Endothelial cell of umbilical vein (primary cell): ENCODE measurements at regions not wholly inside any gene's neighbourhood (a gene's known extent, or its start where the extent isn't known, plus 50 kb on each side); places are given as distances from the start of the nearest gene placed in this dataset.

Source experiments
- BruUV-seq: library from RNA; stranded (reverse); fragments of 400-500 nt; replicated peaks from 2 replicates; lab custom pipeline; 2021; lab: Mats Ljungman, UMichigan
- CTCF ChIA-PET: fragments of 300-600, 350-600 bp; sonication (Branson Sonifier 250); formaldehyde crosslinking; loops from one replicate; lab custom pipeline; 2021; ENCODE audit warnings: antibody characterized with exemption, inconsistent platforms; lab: Charles Lee
- POLR2A ChIA-PET: fragments of 300-600, 350-600 bp; sonication (Branson Sonifier 250); formaldehyde crosslinking; loops from one replicate; lab custom pipeline; 2021; ENCODE audit warnings: antibody characterized with exemption, inconsistent platforms; lab: Charles Lee
- DNase-seq: peaks from one replicate; pipeline ENCODE4 v3.0.0-alpha.2; 2011; ENCODE audit warnings: low read depth, low spot score
- FAIRE-seq: peaks from 2 replicates; lab custom pipeline; 2011; peaks lifted over from hg19 to GRCh38; lab: Jason Lieb, UNC
- H2AFZ ChIP-seq: 2 replicates; pipeline ENCODE4 v1.6.0; 2012; ENCODE audit warnings: low read depth, low read length, control low read depth, inconsistent platforms
- H3K27ac ChIP-seq: 2 replicates; pipeline ENCODE4 v1.5.1; 2011; ENCODE audit warnings: low read depth, mild to moderate bottlenecking, control low read depth, low read length, moderate library complexity; ENCODE audit not compliant: insufficient read depth
- H3K27me3 ChIP-seq, 2 experiments: 2 replicates each; pipeline versions ENCODE4 v1.6.0 to v1.6.1; 2011; ENCODE audit warnings: low read length in 2 of 2, mixed read lengths in 1 of 2; ENCODE audit not compliant: control insufficient read depth in 2 of 2, insufficient read depth in 2 of 2
- H3K36me3 ChIP-seq, 2 experiments: 2 replicates in 1 of 2; 3 replicates in 1 of 2; pipeline ENCODE4 v1.5.1; 2011; ENCODE audit warnings: low read length in 2 of 2, mild to moderate bottlenecking in 1 of 2, moderate library complexity in 1 of 2; ENCODE audit not compliant: control insufficient read depth in 2 of 2, insufficient read depth in 2 of 2; ENCODE audit errors: extremely low read depth in 1 of 2
- H3K4me1 ChIP-seq: 3 replicates; pipeline ENCODE4 v1.5.1; 2011; ENCODE audit warnings: mild to moderate bottlenecking, low read length; ENCODE audit not compliant: control insufficient read depth, insufficient read depth; ENCODE audit errors: extremely low read depth
- H3K4me2 ChIP-seq: 2 replicates; pipeline ENCODE4 v1.6.1; 2011; ENCODE audit warnings: low read length, control low read depth, mixed read lengths; ENCODE audit not compliant: insufficient read depth
- H3K4me3 ChIP-seq, 3 experiments: fragments of 200-600 bp in 1 of 3; sonication (generic), shearing (Covaris generic) in 1 of 3; replicated peaks in 1 of 3; 2 replicates each; pipeline ENCODE4 v1.5.1; 2011 to 2016; ENCODE audit warnings: control low read depth in 3 of 3, low read length in 3 of 3, mild to moderate bottlenecking in 2 of 3, inconsistent platforms in 1 of 3, low read depth in 1 of 3, moderate library complexity in 1 of 3; ENCODE audit not compliant: insufficient read depth in 1 of 3
- H3K79me2 ChIP-seq: 2 replicates; pipeline ENCODE4 v1.6.0; 2012; ENCODE audit warnings: low read length, inconsistent platforms; ENCODE audit not compliant: control insufficient read depth, insufficient read depth
- H3K9ac ChIP-seq: replicated peaks from 2 replicates; pipeline ENCODE3; 2011; ENCODE audit warnings: low read length, control low read depth; ENCODE audit not compliant: insufficient read depth; ENCODE audit errors: extremely low read depth
- H3K9me1 ChIP-seq: replicated peaks from 3 replicates; pipeline ENCODE4 v1.6.0; 2011; ENCODE audit warnings: mild to moderate bottlenecking, low read length; ENCODE audit not compliant: control insufficient read depth, insufficient read depth; ENCODE audit errors: extremely low read depth
- H3K9me3 ChIP-seq: replicated peaks from 2 replicates; pipeline ENCODE4 v1.5.1; 2012; ENCODE audit warnings: low read length, inconsistent platforms; ENCODE audit not compliant: control insufficient read depth, insufficient read depth
- H4K20me1 ChIP-seq: replicated peaks from 2 replicates; pipeline ENCODE3; 2011; ENCODE audit warnings: mild to moderate bottlenecking, low read length; ENCODE audit not compliant: control insufficient read depth, insufficient read depth; ENCODE audit errors: extremely low read depth
- EZH2 ChIP-seq: IDR thresholded peaks from 2 replicates; pipeline ENCODE4 v1.6.1; 2012; ENCODE audit warnings: borderline replicate concordance, low read depth, mild to moderate bottlenecking, moderate library complexity, low read length, inconsistent platforms; ENCODE audit not compliant: severe bottlenecking
- FOS ChIP-seq: IDR thresholded peaks from 2 replicates; pipeline ENCODE4 v1.6.1; 2011; ENCODE audit warnings: mild to moderate bottlenecking, low read length, moderate library complexity, borderline replicate concordance; ENCODE audit not compliant: insufficient read depth
- GATA2 ChIP-seq: IDR thresholded peaks from 2 replicates; pipeline ENCODE4 v1.7.0; 2011; ENCODE audit warnings: low read depth, mild to moderate bottlenecking, moderate library complexity, mixed read lengths, low read length; ENCODE audit not compliant: insufficient read length, insufficient read depth
- JUN ChIP-seq: IDR thresholded peaks from 2 replicates; pipeline ENCODE4 v1.6.1; 2011; ENCODE audit warnings: borderline replicate concordance, low read depth; ENCODE audit not compliant: insufficient read length, insufficient read depth
- MYC ChIP-seq: IDR thresholded peaks from one replicate; pipeline ENCODE4 v1.6.1; 2011; ENCODE audit warnings: mild to moderate bottlenecking, low read depth, low read length
- POLR2A ChIP-seq: IDR thresholded peaks from 2 replicates; pipeline ENCODE4 v1.6.1; 2012; ENCODE audit warnings: low read depth, mild to moderate bottlenecking, control low read depth, low read length
- POLR2AphosphoS5 ChIP-seq: IDR thresholded peaks from 2 replicates; pipeline ENCODE4 v1.6.1; 2012; ENCODE audit warnings: low read depth, mild to moderate bottlenecking, control low read depth, low read length, moderate library complexity; ENCODE audit not compliant: insufficient read depth
- dilution Hi-C: fragments of 300-500 bp; cut with MboI; formaldehyde crosslinking; loops from one replicate; pipeline ENCODE4 v1.15.0; 2019; ENCODE audit warnings: low sequenced_read_pairs; ENCODE audit not compliant: extremely low pct_ligation_motif_present
- intact Hi-C: fragments of 100-400 bp; cut with micrococcal nuclease; formaldehyde crosslinking; loops from one replicate; pipeline ENCODE4 v1.10.0; 2022
- TF ChIP-seq, protein P1 (sequence below), 2 donors: IDR thresholded peaks; 1 replicate in 1 of 2; 2 replicates in 1 of 2; pipeline ENCODE4 v1.5.1; 2011; ENCODE audit warnings: low read length in 2 of 2, mild to moderate bottlenecking in 2 of 2, moderate library complexity in 2 of 2, control low read depth in 1 of 2, inconsistent platforms in 1 of 2, low read depth in 1 of 2; ENCODE audit not compliant: insufficient read depth in 1 of 2; ENCODE audit errors: extremely low read depth in 1 of 2
- TF ChIP-seq, protein P2 (sequence below): IDR thresholded peaks from 2 replicates; pipeline ENCODE4 v1.6.1; 2011; ENCODE audit not compliant: insufficient read depth, insufficient read length

- CTCF ChIA-PET = no interaction called here
- no peak overlapping the region for H3K9ac ChIP-seq
- H3K27ac ChIP-seq = no peak overlapping the region
- H3K4me3 ChIP-seq = no peak overlapping the region
- no peaks in the 10 kb centered on the region for H3K9me1 ChIP-seq
- FAIRE-seq (no peak), DNase-seq (no peak)
- TF ChIP-seq, protein P1, sequence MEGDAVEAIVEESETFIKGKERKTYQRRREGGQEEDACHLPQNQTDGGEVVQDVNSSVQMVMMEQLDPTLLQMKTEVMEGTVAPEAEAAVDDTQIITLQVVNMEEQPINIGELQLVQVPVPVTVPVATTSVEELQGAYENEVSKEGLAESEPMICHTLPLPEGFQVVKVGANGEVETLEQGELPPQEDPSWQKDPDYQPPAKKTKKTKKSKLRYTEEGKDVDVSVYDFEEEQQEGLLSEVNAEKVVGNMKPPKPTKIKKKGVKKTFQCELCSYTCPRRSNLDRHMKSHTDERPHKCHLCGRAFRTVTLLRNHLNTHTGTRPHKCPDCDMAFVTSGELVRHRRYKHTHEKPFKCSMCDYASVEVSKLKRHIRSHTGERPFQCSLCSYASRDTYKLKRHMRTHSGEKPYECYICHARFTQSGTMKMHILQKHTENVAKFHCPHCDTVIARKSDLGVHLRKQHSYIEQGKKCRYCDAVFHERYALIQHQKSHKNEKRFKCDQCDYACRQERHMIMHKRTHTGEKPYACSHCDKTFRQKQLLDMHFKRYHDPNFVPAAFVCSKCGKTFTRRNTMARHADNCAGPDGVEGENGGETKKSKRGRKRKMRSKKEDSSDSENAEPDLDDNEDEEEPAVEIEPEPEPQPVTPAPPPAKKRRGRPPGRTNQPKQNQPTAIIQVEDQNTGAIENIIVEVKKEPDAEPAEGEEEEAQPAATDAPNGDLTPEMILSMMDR (IDR thresholded peaks at IDR 0.05; ENCODE audit: extremely low read depth in 1 of 2, insufficient read depth in 1 of 2, low read depth in 1 of 2, low read length in 2 of 2) = no peak
- no peak for TF ChIP-seq POLR2AphosphoS5
- no peak for TF ChIP-seq MYC
- TF ChIP-seq JUN = no peak
- TF ChIP-seq POLR2A = no peak
- TF ChIP-seq EZH2 = no peak
- no peak for TF ChIP-seq GATA2
- TF ChIP-seq FOS = no peak
- TF ChIP-seq, protein P2, sequence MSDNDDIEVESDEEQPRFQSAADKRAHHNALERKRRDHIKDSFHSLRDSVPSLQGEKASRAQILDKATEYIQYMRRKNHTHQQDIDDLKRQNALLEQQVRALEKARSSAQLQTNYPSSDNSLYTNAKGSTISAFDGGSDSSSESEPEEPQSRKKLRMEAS = no peak
- intact Hi-C loops (no loop called here), dilution Hi-C loops (no loop called here)
- H3K27me3 ChIP-seq = no peaks in the 10 kb centered on the region
- no peaks in the 10 kb centered on the region for H3K36me3 ChIP-seq
- H3K9me3 ChIP-seq = no peaks in the 10 kb centered on the region
- no peaks in the 10 kb centered on the region for H3K79me2 ChIP-seq
- no peak overlapping the region for H2AFZ ChIP-seq
- no peak overlapping the region for H3K4me2 ChIP-seq
- H3K4me1 ChIP-seq = no peaks in the 10 kb centered on the region
- H4K20me1 ChIP-seq = no peaks in the 10 kb centered on the region
- no TSS peak for BruUV-seq
- POLR2A ChIA-PET = no interaction called here
These were observed 353.6 kb upstream of the SFSWAP start for GRCh38 chr12:131357185-131357747.
